ENCODE measurements at regions not wholly inside any gene's neighbourhood (a gene's known extent, or its start where the extent isn't known, plus 50 kb on each side); places are given as distances from the start of the nearest gene placed in this dataset.

DNA sequence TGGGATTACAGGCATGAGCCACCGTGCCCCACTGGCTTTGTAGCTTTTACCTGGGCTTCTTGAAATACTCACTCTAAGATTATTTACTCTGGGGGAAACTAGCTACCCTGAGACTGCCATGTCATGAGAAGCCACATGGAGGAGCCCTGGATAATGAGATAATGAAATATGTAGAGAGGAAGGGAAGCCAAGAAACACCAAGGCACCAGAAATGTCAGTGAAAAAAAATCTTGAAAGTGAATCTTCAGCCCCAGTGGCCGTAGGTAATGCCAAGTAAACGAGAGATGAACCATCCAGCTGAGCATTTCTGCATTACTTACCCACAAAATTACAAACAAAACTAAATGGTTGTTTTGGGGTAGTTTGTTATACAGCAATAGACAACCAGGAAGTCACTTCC is 125.6 kb downstream of the APIP start:
- TF ChIP-seq, protein P1, sequence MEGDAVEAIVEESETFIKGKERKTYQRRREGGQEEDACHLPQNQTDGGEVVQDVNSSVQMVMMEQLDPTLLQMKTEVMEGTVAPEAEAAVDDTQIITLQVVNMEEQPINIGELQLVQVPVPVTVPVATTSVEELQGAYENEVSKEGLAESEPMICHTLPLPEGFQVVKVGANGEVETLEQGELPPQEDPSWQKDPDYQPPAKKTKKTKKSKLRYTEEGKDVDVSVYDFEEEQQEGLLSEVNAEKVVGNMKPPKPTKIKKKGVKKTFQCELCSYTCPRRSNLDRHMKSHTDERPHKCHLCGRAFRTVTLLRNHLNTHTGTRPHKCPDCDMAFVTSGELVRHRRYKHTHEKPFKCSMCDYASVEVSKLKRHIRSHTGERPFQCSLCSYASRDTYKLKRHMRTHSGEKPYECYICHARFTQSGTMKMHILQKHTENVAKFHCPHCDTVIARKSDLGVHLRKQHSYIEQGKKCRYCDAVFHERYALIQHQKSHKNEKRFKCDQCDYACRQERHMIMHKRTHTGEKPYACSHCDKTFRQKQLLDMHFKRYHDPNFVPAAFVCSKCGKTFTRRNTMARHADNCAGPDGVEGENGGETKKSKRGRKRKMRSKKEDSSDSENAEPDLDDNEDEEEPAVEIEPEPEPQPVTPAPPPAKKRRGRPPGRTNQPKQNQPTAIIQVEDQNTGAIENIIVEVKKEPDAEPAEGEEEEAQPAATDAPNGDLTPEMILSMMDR (IDR thresholded peaks at IDR 0.05; ENCODE audit: control insufficient read depth, insufficient read depth, low read depth, low read length, missing control alignments): no peak
- H3K4me3 ChIP-seq (ENCODE audit: control insufficient read depth, low read depth, low read length): no peak overlapping the region
- no peak for DNase-seq (ENCODE audit: low read depth)

DNA sequence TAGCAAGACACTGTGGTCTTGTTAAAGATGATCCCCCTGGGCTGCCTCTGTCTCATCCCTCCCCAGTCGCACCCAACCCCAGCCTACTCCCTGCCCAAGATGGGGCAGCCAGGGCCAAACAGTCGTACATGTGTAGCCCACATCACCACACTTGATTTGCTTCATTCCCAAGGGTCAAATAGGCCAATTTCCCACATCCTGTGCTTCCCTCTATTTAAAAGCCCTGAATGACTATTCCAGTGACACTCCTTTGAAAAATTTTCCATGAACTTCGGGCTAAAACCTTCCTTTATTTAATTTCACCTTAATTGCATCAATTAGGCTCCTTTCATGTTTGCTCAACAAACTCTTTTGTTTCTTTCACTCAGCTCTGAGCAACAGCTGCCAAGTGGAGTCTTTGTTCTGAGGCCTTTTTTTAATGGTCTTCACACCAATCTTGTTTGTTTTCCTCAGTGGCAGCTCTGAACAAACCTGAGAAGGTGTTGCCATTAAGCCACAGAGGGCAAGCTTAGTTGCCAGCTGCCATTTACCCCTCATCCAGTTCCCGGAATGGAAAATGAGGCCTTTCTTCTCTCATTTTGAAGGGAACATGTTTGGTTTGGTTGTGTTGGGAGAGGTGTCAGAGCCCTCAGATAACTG is 126.9 kb downstream of the APIP start:
- H3K4me3 ChIP-seq (ENCODE audit: control insufficient read depth, low read depth, low read length): no peak overlapping the region
- no peak for DNase-seq (ENCODE audit: low read depth)
- TF ChIP-seq, protein P1 (IDR thresholded peaks at IDR 0.05; ENCODE audit: control insufficient read depth, insufficient read depth, low read depth, low read length, missing control alignments): no peak

DNA sequence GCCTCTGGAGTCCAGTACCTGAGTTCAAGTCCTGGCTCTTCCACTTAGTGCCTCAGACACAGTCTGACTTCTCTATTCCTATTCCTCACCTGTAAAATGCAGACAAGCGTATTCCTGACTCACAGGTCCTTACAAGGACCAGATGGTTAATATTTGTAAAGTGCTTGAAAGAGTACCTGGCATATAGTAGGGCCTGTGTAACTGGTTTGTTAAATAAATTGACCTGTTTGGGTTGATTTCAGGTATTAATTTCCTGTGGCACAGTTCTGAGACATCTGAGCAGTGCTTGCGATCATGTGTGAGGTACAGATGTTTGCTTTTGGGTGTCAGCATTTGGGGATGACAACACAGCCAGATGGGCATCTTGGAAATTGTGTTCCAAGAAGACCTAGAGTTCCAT is 127.5 kb downstream of the APIP start:
- TF ChIP-seq, protein P1 (IDR thresholded peaks at IDR 0.05; ENCODE audit: control insufficient read depth, insufficient read depth, low read depth, low read length, missing control alignments): no peak
- H3K4me3 ChIP-seq (ENCODE audit: control insufficient read depth, low read depth, low read length): no peak overlapping the region
- DNase-seq (ENCODE audit: low read depth): no peak

DNA sequence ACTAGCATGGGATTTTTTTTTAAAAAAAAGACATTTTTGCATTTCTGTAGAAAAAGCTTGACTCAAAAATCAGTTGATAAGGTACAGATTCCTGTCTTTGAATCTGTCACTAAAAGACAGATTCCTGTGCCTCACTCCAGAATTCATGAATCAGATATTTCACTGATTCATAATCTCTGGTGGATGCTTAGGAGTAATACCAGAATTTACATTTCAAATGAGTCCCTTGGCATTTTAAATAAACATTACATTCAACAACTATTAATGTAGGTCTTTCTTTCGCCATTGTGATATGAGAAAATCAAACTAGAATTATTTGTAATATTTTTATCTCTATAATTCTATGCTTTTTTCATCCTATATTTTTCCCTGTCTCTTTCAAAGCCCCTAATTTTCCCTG is 128.3 kb downstream of the APIP start:
- TF ChIP-seq, protein P1 (IDR thresholded peaks at IDR 0.05; ENCODE audit: control insufficient read depth, insufficient read depth, low read depth, low read length, missing control alignments): no peak
- no peak overlapping the region for H3K4me3 ChIP-seq (ENCODE audit: control insufficient read depth, low read depth, low read length)
- DNase-seq (ENCODE audit: low read depth): no peak

DNA sequence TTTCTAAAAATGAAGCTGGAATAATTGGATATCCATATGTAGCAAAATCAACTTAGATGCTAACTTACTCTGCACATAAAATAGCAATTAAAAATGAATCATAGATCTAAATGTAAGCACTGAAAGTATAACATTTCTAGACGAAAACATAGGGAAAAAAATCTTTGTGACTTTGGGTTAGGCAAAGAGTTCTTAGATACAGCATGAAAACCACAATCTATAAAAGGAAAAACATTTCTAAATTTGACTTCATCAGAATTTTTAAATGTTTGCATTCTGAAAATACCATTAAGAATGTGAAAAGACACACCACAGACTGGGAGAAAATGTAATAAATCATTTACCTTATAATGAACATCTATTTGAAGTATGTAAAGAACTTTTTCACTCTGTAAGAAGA is 128.8 kb downstream of the APIP start:
- H3K4me3 ChIP-seq (ENCODE audit: control insufficient read depth, low read depth, low read length): no peak overlapping the region
- no peak for DNase-seq (ENCODE audit: low read depth)
- TF ChIP-seq, protein P1 (IDR thresholded peaks at IDR 0.05; ENCODE audit: control insufficient read depth, insufficient read depth, low read depth, low read length, missing control alignments): no peak

DNA sequence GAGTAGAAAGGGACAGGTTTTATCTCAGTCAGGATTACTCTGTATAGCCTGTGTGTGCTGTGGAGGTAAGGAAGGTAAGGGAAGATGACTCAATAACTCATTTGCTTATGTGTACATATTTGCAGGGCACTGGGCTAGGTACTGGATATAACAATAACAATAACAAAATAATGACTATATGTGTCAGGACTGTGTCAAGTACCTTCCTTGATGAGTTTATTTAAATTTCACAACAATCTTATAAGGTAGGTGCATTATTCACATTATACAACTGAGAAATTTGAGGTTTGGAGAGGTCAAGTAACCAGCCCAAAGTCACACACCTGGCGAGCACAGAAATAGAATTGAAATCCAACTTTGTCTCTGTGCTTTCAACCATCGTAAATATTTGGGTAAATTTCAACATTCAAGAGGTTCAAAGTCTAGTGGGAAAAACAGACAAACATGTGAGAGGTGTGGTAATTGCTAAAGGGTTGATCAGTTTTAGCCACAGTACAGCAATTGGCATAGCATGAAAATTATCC is 131.8 kb downstream of the APIP start:
- H3K4me3 ChIP-seq (ENCODE audit: control insufficient read depth, low read depth, low read length): no peak overlapping the region
- DNase-seq (ENCODE audit: low read depth): no peak
- TF ChIP-seq, protein P1 (IDR thresholded peaks at IDR 0.05; ENCODE audit: control insufficient read depth, insufficient read depth, low read depth, low read length, missing control alignments): no peak
